ENCODE measurements at regions not wholly inside any gene's neighbourhood (a gene's known extent, or its start where the extent isn't known, plus 50 kb on each side); places are given as distances from the start of the nearest gene placed in this dataset.

DNA sequence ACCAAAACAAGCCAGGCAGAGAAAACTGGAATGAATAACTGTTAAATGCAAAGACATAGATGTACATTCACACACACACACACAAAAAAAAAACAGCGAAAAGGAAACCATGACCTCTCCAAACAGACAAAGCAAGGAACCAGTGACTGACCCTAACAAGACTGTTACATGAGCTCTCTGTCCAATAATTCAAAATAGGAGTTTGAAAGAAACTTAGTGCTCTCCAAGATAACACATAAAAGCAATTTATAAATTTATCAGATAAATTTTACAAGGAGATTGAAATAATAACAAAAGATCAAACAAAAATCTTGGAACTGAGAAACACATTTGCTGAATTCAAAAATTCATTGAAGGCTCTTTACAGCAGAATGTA is 423.5 kb upstream of the RGMB start:
- TF ChIP-seq, protein P1, sequence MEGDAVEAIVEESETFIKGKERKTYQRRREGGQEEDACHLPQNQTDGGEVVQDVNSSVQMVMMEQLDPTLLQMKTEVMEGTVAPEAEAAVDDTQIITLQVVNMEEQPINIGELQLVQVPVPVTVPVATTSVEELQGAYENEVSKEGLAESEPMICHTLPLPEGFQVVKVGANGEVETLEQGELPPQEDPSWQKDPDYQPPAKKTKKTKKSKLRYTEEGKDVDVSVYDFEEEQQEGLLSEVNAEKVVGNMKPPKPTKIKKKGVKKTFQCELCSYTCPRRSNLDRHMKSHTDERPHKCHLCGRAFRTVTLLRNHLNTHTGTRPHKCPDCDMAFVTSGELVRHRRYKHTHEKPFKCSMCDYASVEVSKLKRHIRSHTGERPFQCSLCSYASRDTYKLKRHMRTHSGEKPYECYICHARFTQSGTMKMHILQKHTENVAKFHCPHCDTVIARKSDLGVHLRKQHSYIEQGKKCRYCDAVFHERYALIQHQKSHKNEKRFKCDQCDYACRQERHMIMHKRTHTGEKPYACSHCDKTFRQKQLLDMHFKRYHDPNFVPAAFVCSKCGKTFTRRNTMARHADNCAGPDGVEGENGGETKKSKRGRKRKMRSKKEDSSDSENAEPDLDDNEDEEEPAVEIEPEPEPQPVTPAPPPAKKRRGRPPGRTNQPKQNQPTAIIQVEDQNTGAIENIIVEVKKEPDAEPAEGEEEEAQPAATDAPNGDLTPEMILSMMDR (IDR thresholded peaks at IDR 0.05), result no peak
- no peak for TF ChIP-seq EZH2 (IDR thresholded peaks at IDR 0.05; ENCODE audit: borderline replicate concordance, insufficient read depth, low read depth, low read length, poor library complexity, severe bottlenecking)
